Hepatic stellate cell (primary cell): ENCODE measurements at regions not wholly inside any gene's neighbourhood (a gene's known extent, or its start where the extent isn't known, plus 50 kb on each side); places are given as distances from the start of the nearest gene placed in this dataset.

Experiments
- DNase-seq: peaks from one replicate; pipeline ENCODE4 v3.0.0; 2011; ENCODE audit warnings: low spot score

GRCh38 chr7:47043304-47043703 lies 538.6 kb downstream of the TNS3 start:
- no peak for DNase-seq

- no peak for DNase-seq
These were observed 539.2 kb downstream of the TNS3 start for GRCh38 chr7:47042669-47043068.

GRCh38 chr7:47040795-47041347 lies 541.0 kb downstream of the TNS3 start:
- no peak for DNase-seq

GRCh38 chr7:47039904-47040303 lies 542.0 kb downstream of the TNS3 start:
- DNase-seq = no peak

- no peak for DNase-seq
These were observed 542.7 kb downstream of the TNS3 start for GRCh38 chr7:47039089-47039648.

- no peak for DNase-seq
These were observed 543.3 kb downstream of the TNS3 start for GRCh38 chr7:47038621-47039020.

GRCh38 chr7:47037607-47038006 lies 544.3 kb downstream of the TNS3 start:
- no peak for DNase-seq

- DNase-seq = no peak
These were observed 545.0 kb downstream of the TNS3 start for GRCh38 chr7:47036909-47037308.

GRCh38 chr7:47035522-47035921 lies 546.4 kb downstream of the TNS3 start:
- no peak for DNase-seq

- peak; percentile 16 for DNase-seq
These were observed 547.7 kb downstream of the TNS3 start for GRCh38 chr7:47034180-47034579.

GRCh38 chr7:47032536-47032908 lies 549.4 kb downstream of the TNS3 start:
- DNase-seq = no peak

- no peak for DNase-seq
These were observed 550.0 kb downstream of the TNS3 start for GRCh38 chr7:47031786-47032535.

GRCh38 chr7:47028284-47028683 lies 553.6 kb downstream of the TNS3 start:
- DNase-seq = no peak

- no peak for DNase-seq
These were observed 554.1 kb downstream of the TNS3 start for GRCh38 chr7:47027695-47028240.

- no peak for DNase-seq
These were observed 555.0 kb downstream of the TNS3 start for GRCh38 chr7:47026780-47027361.

- DNase-seq = no peak
These were observed 556.9 kb downstream of the TNS3 start for GRCh38 chr7:47024991-47025390.

- no peak for DNase-seq
These were observed 573.5 kb downstream of the TNS3 start for GRCh38 chr7:47008461-47008860.

- DNase-seq = no peak
These were observed 574.4 kb downstream of the TNS3 start for GRCh38 chr7:47007471-47007870.

GRCh38 chr7:47000561-47000960 lies 581.4 kb downstream of the TNS3 start:
- no peak for DNase-seq

- DNase-seq = no peak
These were observed 582.0 kb downstream of the TNS3 start for GRCh38 chr7:46999866-47000265.

GRCh38 chr7:46996972-46997371 lies 584.9 kb downstream of the TNS3 start:
- no peak for DNase-seq

- no peak for DNase-seq
These were observed 588.5 kb downstream of the TNS3 start for GRCh38 chr7:46993396-46993795.

GRCh38 chr7:46990761-46991160 lies 591.1 kb downstream of the TNS3 start:
- no peak for DNase-seq
